ENCODE measurements at regions not wholly inside any gene's neighbourhood (a gene's known extent, or its start where the extent isn't known, plus 50 kb on each side); places are given as distances from the start of the nearest gene placed in this dataset.

DNA sequence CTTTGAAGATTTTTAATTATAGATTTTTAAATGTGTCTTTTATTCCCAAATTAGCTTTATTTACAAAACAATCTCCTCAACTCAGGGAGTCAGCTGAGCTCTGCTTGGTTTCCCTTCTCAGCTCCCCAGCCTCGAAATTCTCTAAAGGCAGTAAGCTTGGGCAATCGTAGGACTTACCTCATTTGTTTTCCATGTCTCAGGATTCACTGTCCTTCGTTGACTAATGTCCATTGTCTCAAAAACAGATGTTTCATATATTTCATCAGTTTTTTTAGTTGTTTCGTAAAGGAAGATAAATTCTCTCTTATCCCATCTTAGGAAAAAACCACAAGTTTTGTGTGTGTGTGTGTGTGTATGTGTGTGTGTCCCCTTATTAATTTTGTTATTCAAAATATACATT lies 102.2 kb upstream of the ADGRF1 start:
- TF ChIP-seq, protein P1, sequence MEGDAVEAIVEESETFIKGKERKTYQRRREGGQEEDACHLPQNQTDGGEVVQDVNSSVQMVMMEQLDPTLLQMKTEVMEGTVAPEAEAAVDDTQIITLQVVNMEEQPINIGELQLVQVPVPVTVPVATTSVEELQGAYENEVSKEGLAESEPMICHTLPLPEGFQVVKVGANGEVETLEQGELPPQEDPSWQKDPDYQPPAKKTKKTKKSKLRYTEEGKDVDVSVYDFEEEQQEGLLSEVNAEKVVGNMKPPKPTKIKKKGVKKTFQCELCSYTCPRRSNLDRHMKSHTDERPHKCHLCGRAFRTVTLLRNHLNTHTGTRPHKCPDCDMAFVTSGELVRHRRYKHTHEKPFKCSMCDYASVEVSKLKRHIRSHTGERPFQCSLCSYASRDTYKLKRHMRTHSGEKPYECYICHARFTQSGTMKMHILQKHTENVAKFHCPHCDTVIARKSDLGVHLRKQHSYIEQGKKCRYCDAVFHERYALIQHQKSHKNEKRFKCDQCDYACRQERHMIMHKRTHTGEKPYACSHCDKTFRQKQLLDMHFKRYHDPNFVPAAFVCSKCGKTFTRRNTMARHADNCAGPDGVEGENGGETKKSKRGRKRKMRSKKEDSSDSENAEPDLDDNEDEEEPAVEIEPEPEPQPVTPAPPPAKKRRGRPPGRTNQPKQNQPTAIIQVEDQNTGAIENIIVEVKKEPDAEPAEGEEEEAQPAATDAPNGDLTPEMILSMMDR (IDR thresholded peaks at IDR 0.05; ENCODE audit: low read depth, low read length) = no peak
- no peak overlapping the region for H3K4me3 ChIP-seq (ENCODE audit: low read depth, low read length)

- TF ChIP-seq, protein P1 (IDR thresholded peaks at IDR 0.05; ENCODE audit: low read depth, low read length) = no peak
- H3K4me3 ChIP-seq (ENCODE audit: low read depth, low read length) = no peak overlapping the region
These were observed 99.8 kb upstream of the ADGRF1 start for GRCh38 chr6:47141963-47142362.

GRCh38 chr6:47141171-47141570 lies 99.0 kb upstream of the ADGRF1 start:
- TF ChIP-seq, protein P1 (IDR thresholded peaks at IDR 0.05; ENCODE audit: low read depth, low read length) = no peak
- H3K4me3 ChIP-seq (ENCODE audit: low read depth, low read length) = no peak overlapping the region

DNA sequence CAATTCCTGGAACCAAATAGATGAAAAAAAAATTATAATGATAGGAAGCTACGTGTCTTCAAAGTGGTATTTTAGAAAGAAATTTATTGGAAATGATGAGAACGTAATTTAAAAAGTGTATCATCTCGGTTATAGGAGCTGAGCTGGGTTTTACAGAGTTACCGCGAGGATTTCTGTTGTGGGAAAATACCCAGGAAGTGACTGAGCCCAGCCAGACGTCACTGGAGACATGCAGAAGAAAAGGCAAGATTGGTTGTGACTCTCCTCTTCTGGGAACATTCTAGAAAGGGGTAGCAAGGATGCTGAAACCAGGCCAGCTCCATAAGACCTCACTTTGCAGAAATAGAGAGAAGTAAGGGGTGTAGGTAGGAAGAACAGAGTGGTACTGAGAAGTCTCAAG lies 95.9 kb upstream of the ADGRF1 start:
- TF ChIP-seq, protein P1 (IDR thresholded peaks at IDR 0.05; ENCODE audit: low read depth, low read length) = no peak

DNA sequence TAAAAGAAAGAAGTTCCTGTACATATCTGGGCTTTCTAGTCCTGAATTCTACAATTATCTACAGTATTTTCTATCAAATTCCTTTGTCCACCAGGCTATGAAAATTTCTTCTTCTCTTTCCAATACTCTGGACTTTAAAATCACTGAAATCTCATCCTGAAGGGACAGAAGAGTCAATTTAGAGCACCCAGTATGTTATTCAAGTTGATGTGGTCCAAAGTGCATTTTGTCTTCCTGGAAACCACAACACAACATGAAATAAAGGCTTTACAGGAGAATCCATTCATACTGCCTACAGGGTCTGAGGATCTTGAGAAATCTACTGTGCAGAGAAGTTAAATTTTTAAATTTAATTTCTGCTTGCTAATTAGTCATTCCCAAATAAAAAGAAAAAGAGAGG lies 94.9 kb upstream of the ADGRF1 start:
- TF ChIP-seq, protein P1 (IDR thresholded peaks at IDR 0.05; ENCODE audit: low read depth, low read length) = no peak
- H3K4me3 ChIP-seq (ENCODE audit: low read depth, low read length) = no peak overlapping the region

More for the DNA sequence above, 95.9 kb upstream of the ADGRF1 start:
- H3K4me3 ChIP-seq (ENCODE audit: low read depth, low read length) = no peak overlapping the region

- TF ChIP-seq, protein P1 (IDR thresholded peaks at IDR 0.05; ENCODE audit: low read depth, low read length) = no peak
- H3K4me3 ChIP-seq (ENCODE audit: low read depth, low read length) = no peak overlapping the region
These were observed 93.6 kb upstream of the ADGRF1 start for GRCh38 chr6:47135772-47136171.

GRCh38 chr6:47134476-47135189 lies 92.5 kb upstream of the ADGRF1 start:
- H3K4me3 ChIP-seq (ENCODE audit: low read depth, low read length) = peak overlapping the region; percentile 23; the same call in 1 of the 2 replicates
- TF ChIP-seq, protein P1 (IDR thresholded peaks at IDR 0.05; ENCODE audit: low read depth, low read length) = no peak
